ENCODE measurements at regions not wholly inside any gene's neighbourhood (a gene's known extent, or its start where the extent isn't known, plus 50 kb on each side); places are given as distances from the start of the nearest gene placed in this dataset.

DNA sequence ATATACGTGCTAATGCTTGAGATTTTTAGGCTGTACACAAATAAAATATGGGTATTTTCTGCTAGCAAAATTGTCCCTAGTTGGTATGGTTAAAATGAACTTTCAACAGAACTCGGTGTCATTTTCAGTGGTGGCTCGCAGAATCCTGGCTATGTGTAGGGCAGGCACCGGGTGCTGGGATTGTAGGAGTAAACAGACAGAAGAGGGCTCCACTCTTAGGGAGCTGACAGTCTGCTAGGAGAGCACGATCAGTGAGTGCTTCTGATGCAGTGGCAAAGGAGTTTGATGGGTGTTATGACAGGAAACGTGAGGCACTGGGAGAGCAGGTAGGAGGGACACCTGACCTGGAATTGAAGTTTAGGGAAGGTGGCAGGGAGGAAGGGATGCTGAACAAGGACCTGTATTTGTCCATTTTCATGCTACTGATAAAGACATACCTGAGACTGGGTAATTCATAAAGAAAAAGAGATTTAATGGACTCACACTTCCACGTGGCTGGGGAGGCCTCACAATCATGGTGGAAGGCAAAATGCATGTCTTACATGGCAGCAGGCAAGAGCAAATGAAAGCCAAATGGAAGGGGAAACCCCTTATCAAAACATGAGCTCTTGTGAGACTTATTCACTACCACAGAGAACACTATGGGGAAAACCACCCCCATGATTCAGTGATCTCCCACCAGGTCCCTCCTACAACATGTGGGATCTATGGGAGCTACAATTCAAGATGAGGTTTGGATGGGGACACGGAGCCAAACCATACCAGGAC lies 105.4 kb upstream of the LCLAT1 start:
- DNase-seq, result no peak

GRCh38 chr2:30346471-30347169 lies 100.4 kb upstream of the LCLAT1 start:
- DNase-seq, result no peak

DNA sequence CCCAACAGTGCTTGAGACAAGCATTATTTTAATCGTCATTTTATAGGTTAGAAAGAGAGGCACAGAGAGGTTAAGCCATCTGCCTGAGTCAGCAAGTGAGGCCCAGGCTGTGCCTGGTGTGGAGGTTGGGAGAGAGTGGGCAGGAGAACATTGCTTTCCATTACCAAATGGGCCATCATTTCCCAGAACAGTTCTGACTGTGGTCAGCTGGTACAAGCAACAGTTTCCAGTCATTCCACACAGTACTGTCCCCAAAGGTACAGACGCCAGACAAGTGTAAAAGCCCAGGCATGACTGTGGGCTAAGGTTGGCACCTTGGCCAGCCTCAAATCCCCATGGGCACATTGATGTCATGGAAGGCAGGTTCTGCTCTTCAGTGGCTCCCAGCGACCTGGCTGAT lies 98.2 kb upstream of the LCLAT1 start:
- DNase-seq, result no peak

- DNase-seq, result no peak
These were observed 97.4 kb upstream of the LCLAT1 start for GRCh38 chr2:30349691-30350090.

GRCh38 chr2:30351116-30351515 lies 95.9 kb upstream of the LCLAT1 start:
- DNase-seq, result no peak

- no peak for DNase-seq
These were observed 95.1 kb upstream of the LCLAT1 start for GRCh38 chr2:30351949-30352348.

DNA sequence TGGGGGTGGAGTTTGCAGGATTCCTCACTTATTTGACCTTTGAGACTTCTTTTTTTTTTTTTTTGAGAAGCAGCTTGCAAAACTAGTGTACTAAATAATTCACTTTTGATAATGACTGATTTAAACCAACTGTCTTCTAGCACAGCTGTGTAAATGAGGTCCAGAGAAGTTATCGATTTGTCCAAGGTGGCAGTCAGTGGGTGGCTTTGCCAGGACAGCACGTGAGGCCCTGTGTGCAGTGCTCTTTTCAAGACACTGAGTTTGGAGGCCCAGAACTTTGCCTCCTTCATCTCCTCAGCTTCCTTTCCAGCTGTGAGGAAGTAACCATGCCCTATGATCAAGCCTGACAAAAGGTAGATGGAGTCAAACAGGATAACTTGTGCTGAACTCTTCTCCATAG lies 92.9 kb upstream of the LCLAT1 start:
- DNase-seq, result no peak

GRCh38 chr2:30354621-30355020 lies 92.4 kb upstream of the LCLAT1 start:
- DNase-seq, result no peak

DNA sequence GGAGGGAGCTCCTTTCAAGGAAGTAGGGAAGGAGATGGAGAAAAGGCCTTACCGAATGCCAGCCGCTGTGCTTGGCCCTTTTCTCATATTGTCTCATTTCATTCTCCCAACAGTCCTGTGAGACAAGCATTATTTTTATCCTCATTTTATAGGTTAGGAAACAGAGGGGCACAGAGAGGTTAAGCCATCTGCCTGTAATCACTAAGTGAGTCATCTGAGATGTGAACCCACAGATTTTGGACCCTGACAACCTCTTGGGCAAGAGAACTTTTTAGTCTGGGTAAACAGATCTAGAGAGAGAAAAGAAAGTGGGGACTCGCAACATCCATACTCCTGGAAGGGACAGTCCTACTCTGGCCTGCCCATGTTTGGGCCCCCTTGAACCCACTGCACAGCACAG lies 91.7 kb upstream of the LCLAT1 start:
- no peak for DNase-seq

- no peak for DNase-seq
These were observed 91.0 kb upstream of the LCLAT1 start for GRCh38 chr2:30356071-30356470.

- no peak for DNase-seq
These were observed 90.3 kb upstream of the LCLAT1 start for GRCh38 chr2:30356776-30357175.

DNA sequence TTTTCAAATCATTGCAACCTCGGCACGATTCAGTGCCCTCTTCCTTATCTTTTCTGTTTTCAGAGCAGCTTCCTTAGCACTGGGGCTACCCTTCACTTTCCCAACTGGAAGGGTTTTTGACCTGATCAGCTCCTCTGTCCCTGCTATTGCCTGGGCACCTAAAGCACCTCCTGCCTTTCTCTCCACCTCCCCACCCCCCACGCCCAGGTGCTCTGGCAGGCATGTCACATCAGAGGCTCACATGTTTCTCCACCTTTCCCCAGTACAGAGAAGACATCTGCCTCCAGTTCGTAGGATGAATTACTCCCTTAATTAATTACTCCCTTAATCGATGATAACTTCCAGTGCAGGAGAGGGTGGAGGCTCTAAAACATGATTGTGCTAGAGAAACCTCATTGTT lies 88.7 kb upstream of the LCLAT1 start:
- DNase-seq, result no peak

DNA sequence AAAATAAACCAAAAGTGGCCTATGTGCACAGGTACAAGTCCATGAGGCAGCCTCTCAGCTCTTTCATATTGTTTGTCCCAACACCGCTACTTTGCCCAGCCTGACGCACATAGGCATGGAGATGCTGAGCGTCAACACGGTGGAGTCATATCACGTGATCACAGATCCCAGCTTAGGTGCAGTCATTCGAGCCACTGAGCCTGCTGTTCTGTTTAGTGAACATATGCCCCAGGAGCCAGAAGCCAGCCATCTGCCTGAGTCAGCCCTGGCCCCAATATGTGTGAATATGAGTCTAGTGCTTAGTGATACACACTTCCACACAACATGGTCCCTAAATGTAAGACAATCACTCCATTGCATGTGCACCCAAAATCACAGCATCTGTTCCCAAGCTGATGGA lies 88.2 kb upstream of the LCLAT1 start:
- DNase-seq, result no peak

- no peak for DNase-seq
These were observed 87.3 kb upstream of the LCLAT1 start for GRCh38 chr2:30359644-30360167.

GRCh38 chr2:30361751-30362394 lies 85.2 kb upstream of the LCLAT1 start:
- no peak for DNase-seq

DNA sequence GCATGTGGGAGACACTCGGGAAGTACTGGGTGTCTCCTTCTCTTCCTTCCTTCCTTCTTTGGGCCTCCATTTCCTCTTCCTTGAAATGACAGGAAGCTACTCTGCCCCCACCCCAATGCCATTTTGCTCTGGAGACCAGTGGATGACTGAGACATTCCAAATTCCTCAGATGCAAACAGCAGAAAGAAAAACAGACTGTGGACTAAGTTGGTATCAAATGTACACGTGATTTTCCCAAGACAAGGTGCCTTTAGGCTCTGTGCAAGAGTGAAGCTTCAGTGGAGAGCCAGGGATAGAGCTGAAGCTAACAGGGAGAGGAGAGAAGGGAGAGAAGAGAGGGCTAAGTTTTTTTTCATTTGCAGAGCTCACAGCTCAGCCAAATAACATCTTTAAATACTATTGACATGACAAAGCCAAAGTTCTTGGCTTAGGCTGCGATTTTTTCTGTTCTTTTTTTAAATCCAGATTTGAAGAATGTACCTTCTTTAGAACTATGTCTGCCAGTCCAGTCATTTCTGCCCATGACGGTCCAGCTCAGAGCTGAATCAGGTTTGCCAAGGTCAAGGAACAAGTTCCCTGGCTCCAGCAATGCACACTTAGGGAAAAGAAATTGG lies 84.5 kb upstream of the LCLAT1 start:
- DNase-seq, result no peak

DNA sequence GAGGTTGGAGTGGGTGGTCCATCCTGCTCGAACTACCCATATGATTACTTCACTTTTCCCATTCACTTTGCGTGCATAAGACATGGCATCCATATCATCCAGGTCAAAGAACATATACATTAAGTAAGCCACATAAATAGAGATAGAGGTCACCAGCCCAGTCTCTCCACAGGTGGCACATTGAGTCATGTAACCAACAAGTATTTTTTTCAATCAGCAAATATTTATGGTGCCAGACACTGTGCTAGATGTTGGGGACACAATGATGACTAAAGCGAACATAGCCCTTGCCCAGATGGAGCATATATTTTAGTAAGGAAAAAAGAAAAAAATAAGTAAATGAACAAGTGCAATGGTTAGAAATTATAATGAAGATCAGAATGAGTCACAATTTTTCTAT lies 83.6 kb upstream of the LCLAT1 start:
- no peak for DNase-seq

GRCh38 chr2:30365201-30365600 lies 81.8 kb upstream of the LCLAT1 start:
- DNase-seq, result no peak

DNA sequence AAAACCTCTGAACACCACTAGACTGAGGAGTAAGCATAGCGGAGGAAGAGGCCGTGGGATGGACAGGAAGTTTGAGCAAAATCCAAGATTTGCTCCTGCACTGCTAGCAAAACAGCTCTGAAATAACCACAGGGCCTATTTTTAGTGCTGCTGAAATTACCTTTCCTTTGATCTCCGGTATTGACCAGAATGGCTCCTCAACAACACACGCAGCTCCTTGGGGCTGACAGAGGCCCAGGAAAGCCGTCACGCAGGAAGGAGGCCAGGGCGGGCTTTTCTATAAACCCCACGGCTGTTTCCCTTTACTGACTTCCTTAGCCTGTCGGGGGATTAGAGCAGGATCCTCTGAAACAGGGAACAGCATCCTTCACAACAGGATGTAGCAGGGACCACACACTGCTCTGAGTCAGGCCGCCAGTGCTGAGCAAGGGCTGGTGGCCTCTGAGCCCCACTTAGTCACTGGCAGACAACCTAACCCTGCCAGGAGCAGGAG lies 80.8 kb upstream of the LCLAT1 start:
- peak; percentile 16 for DNase-seq

DNA sequence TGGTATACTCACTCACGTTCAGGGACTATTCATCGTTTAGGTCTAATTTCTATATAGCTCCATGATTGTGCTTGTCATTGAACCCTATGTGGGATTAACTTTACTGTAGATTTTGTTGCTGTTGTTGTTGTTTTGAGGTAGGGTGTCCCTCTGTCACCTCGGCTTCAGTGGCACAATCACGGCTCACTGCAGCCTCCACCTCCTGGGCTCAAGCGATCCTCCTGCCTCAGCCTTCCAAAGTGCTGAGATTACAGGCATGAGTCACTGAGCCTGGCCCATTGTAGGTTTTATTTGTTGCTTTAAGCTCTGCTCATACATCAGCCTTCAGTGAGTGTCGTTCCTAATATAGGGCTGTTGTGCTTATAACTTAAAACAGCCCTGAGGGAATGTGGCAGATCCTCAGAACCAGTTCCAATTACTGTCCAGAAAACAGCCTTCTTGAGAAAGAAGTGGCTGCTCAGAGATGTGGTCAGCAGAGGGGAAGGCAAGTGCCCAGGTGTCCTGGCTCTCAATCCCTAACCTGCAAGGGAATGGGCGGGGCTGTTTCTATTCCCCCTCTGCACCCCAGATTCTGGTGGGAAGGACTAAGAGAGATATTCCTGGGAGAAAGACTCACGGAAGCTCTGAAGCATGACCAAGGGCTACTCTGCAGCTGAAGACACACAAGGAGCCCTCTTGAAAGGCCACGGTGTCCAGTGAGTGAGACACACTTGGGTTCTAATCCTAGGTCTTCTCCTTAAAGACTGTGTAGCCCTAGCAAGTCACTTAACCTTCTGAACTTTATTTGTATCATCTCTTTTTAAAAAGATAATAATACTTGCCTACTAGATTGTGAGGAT lies 79.6 kb upstream of the LCLAT1 start:
- no peak for DNase-seq

DNA sequence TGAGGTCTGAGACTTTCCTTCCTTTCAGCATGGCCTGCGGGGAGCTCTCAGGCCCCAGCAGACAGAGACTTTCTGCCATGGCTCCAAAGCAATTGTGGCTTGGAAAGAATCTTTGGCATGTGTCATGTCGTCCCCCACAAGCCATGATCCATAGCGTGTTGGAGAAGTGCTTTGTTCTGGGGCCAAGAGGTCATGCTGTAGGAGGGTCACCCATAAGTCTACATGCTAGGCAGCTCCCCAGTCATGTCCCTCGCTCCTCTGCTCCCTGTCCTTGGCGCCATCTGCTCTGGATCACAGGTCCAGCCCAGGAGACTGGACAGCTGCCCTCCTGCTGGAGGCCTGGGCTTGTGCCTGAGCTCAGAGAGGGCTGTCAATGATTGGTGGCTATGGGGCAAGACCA lies 78.8 kb upstream of the LCLAT1 start:
- DNase-seq, result no peak

DNA sequence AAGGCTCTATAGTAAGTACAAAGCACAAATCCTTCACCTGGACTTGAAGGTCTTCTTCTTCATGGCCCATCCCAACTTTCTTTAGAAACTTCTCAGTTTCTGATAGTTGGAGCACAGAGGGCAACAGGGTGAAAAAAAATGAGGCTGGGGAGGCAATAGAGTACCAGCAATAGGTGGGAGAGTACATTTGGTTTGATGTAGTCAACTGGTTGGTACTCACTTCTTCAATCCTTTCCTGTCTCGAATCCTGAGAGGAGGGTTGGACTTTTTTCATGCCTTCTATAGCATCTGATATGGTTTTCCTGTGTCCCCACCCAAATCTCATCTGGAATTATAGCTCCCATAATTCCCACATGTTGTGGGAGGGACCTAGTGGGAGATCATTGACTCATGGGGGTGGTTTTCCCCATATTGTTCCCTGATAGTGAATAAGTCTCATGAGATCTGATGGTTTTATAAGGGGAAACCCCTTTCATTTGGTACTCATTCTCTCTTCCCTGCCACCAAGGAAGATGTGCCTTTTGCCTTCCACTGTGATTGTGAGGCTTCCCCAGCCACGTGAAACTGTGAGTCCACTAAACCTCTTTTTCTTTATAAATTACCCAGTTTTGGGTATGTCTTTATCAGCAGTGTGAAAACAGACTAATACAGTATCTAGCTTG lies 75.9 kb upstream of the LCLAT1 start:
- DNase-seq, result peak; percentile 22

Measured in suppressor macrophage treated with lipopolysaccharide for 4 hours (primary cell).